ENCODE measurements at regions not wholly inside any gene's neighbourhood (a gene's known extent, or its start where the extent isn't known, plus 50 kb on each side); places are given as distances from the start of the nearest gene placed in this dataset.

DNA sequence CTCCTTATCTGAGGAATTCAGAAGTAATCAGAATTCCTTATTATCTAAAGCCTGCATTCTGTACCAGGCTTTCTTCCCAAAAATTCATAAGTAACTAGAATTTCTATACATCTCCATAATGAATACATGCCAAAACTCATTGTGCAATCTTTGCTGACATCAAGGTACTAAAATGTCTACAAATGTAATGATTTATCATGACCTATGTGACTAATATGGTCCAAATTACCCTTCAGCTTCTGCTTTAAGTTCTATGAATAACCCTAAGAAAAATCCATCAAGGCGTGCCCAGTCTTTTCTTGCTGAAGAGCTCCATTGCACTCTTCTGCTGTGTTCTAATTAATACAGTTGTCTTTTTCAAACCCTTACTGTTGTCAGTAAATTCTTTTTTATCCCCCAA lies 58.5 kb upstream of the SLITRK1 start:
- DNase-seq: no peak
- ChIA-PET CTCF (no interaction called here), POLR2A (no interaction called here)
- no TSS peak for BruUV-seq (replicated peaks)
- no peak overlapping the region for H3K27ac Mint-ChIP-seq (ENCODE audit: unreplicated experiment)
- Histone ChIP-seq H3K27me3 (replicated peaks; ENCODE audit: control insufficient read depth, insufficient read depth, low read length) (no peaks in the 10 kb centered on the region), H3K36me3 (ENCODE audit: control insufficient read depth, insufficient read depth, low read length) (no peaks in the 10 kb centered on the region), H3K4me1 (peaks cover 8% of the 10 kb centered on the region), H3K9me3 (no peaks in the 10 kb centered on the region), H3K4me3 (ENCODE audit: low read depth, low read length) (no peak overlapping the region)
- H3K9me3 Mint-ChIP-seq (ENCODE audit: unreplicated experiment): no peaks in the 10 kb centered on the region
- intact Hi-C loops (cut with micrococcal nuclease; ENCODE audit: unreplicated experiment): no loop called here
- H3K4me1 Mint-ChIP-seq (ENCODE audit: low read depth, unreplicated experiment): peaks cover 12% of the 10 kb centered on the region
- H3K27me3 Mint-ChIP-seq (ENCODE audit: insufficient read depth, unreplicated experiment): no peaks in the 10 kb centered on the region
- TF ChIP-seq, protein P1, sequence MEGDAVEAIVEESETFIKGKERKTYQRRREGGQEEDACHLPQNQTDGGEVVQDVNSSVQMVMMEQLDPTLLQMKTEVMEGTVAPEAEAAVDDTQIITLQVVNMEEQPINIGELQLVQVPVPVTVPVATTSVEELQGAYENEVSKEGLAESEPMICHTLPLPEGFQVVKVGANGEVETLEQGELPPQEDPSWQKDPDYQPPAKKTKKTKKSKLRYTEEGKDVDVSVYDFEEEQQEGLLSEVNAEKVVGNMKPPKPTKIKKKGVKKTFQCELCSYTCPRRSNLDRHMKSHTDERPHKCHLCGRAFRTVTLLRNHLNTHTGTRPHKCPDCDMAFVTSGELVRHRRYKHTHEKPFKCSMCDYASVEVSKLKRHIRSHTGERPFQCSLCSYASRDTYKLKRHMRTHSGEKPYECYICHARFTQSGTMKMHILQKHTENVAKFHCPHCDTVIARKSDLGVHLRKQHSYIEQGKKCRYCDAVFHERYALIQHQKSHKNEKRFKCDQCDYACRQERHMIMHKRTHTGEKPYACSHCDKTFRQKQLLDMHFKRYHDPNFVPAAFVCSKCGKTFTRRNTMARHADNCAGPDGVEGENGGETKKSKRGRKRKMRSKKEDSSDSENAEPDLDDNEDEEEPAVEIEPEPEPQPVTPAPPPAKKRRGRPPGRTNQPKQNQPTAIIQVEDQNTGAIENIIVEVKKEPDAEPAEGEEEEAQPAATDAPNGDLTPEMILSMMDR (IDR thresholded peaks at IDR 0.05; ENCODE audit: insufficient read depth in 1 of 2, low read depth in 1 of 2, low read length in 1 of 2, severe bottlenecking in 1 of 2, unreplicated experiment in 1 of 2): no peak
- no peaks in the 10 kb centered on the region for H3K36me3 Mint-ChIP-seq (ENCODE audit: insufficient read depth, unreplicated experiment)
- no peak overlapping the region for H3K4me3 Mint-ChIP-seq (ENCODE audit: unreplicated experiment)

DNA sequence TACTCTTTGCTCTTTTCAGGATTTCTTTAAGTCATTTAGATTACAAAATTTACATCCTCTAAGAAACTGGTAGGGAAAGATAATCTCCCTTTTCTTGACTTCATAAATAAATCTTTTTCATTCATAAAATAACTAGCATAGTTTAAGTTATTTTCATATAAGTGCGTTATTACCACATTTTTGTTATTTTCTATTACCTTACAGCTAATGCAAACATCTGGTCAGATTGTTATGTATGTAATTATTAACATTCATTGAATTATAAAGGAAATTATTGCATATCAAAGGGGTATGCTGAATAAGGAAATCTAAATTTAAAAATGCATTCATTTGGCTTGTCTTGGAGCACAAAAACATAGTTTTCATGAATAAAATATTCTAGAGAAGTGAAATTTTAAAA lies 55.3 kb upstream of the SLITRK1 start:
- H3K27me3 ChIP-seq (replicated peaks; ENCODE audit: control insufficient read depth, insufficient read depth, low read length): no peaks in the 10 kb centered on the region
- no peak for DNase-seq
- Mint-ChIP-seq H3K4me1 (ENCODE audit: low read depth, unreplicated experiment) (peaks cover 12% of the 10 kb centered on the region), H3K27me3 (ENCODE audit: insufficient read depth, unreplicated experiment) (no peaks in the 10 kb centered on the region), H3K27ac (ENCODE audit: unreplicated experiment) (no peak overlapping the region), H3K4me3 (ENCODE audit: unreplicated experiment) (no peak overlapping the region), H3K9me3 (ENCODE audit: unreplicated experiment) (no peaks in the 10 kb centered on the region), H3K36me3 (ENCODE audit: insufficient read depth, unreplicated experiment) (no peaks in the 10 kb centered on the region)
- H3K9me3 ChIP-seq: no peaks in the 10 kb centered on the region
- ChIA-PET CTCF (no interaction called here), POLR2A (no interaction called here)
- no TSS peak for BruUV-seq (replicated peaks)
- intact Hi-C loops (cut with micrococcal nuclease; ENCODE audit: unreplicated experiment): no loop called here
- TF ChIP-seq, protein P1 (IDR thresholded peaks at IDR 0.05; ENCODE audit: insufficient read depth in 1 of 2, low read depth in 1 of 2, low read length in 1 of 2, severe bottlenecking in 1 of 2, unreplicated experiment in 1 of 2): no peak
- H3K4me3 ChIP-seq (ENCODE audit: low read depth, low read length): no peak overlapping the region
- H3K36me3 ChIP-seq (ENCODE audit: control insufficient read depth, insufficient read depth, low read length): no peaks in the 10 kb centered on the region
- peaks cover 8% of the 10 kb centered on the region for H3K4me1 ChIP-seq

DNA sequence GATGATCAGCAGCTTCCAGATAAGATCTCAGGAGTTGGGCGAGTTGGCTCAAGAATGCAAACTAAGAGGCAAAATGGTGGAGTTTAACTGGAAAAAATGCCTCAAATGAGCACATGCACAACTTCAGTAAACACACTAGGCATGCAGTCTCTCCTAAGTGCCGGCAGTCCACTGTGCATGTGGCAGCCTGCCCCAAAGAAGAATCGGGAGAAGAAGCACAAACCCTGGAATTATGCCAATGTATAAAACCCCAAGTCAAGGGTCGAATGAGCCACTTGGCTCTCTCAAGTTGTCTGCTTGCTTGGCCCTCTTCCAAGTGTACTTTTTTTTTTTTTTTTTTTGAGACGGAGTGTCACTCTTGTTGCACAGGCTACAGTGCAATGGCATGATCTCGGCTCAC lies 53.3 kb upstream of the SLITRK1 start:
- no peaks in the 10 kb centered on the region for H3K9me3 Mint-ChIP-seq (ENCODE audit: unreplicated experiment)
- Histone ChIP-seq H3K4me1 (peaks cover 8% of the 10 kb centered on the region), H3K27me3 (replicated peaks; ENCODE audit: control insufficient read depth, insufficient read depth, low read length) (no peaks in the 10 kb centered on the region), H3K36me3 (ENCODE audit: control insufficient read depth, insufficient read depth, low read length) (no peaks in the 10 kb centered on the region), H3K9me3 (no peaks in the 10 kb centered on the region), H3K4me3 (ENCODE audit: low read depth, low read length) (no peak overlapping the region)
- no peak overlapping the region for H3K4me3 Mint-ChIP-seq (ENCODE audit: unreplicated experiment)
- peaks cover 7% of the 10 kb centered on the region for H3K4me1 Mint-ChIP-seq (ENCODE audit: low read depth, unreplicated experiment)
- H3K36me3 Mint-ChIP-seq (ENCODE audit: insufficient read depth, unreplicated experiment): no peaks in the 10 kb centered on the region
- no peak for DNase-seq
- ChIA-PET POLR2A (no interaction called here), CTCF (no interaction called here)
- intact Hi-C loops (cut with micrococcal nuclease; ENCODE audit: unreplicated experiment): no loop called here
- TF ChIP-seq, protein P1 (IDR thresholded peaks at IDR 0.05; ENCODE audit: insufficient read depth in 1 of 2, low read depth in 1 of 2, low read length in 1 of 2, severe bottlenecking in 1 of 2, unreplicated experiment in 1 of 2): no peak
- H3K27me3 Mint-ChIP-seq (ENCODE audit: insufficient read depth, unreplicated experiment): no peaks in the 10 kb centered on the region
- BruUV-seq (replicated peaks): no TSS peak
- H3K27ac Mint-ChIP-seq (ENCODE audit: unreplicated experiment): no peak overlapping the region

Data from Caco-2 (cell line).